Activated T-helper 1 cell treated with anti-CD3 and anti-CD28 coated beads, Interleukin-12 subunit alpha, Interleukin-12 subunit beta, Interleukin-2, Interleukin-4 antibody, amounts not matched to agents 30 ng/mL and 10 ng/mL and 1 ng/mL, durations not matched to agents 14 hours and 24 hours and 36 hours (primary cell): ENCODE measurements at regions not wholly inside any gene's neighbourhood (a gene's known extent, or its start where the extent isn't known, plus 50 kb on each side); places are given as distances from the start of the nearest gene placed in this dataset.
"Not testable (repeated sequence)": the region's sequence is repeated elsewhere in the genome, so short reads cannot be mapped to it uniquely, and the experiment has no call there.

Source experiments
- DNase-seq: peaks from one replicate; pipeline ENCODE4 v3.0.0; 2021; ENCODE audit warnings: low spot score
- H3K27ac Mint-ChIP-seq: one replicate; pipeline ENCODE4 v1.8.0; 2021; ENCODE audit warnings: mild to moderate bottlenecking, mixed read lengths
- H3K27me3 Mint-ChIP-seq: one replicate; pipeline ENCODE4 v1.8.0; 2022; ENCODE audit warnings: mild to moderate bottlenecking, moderate library complexity, mixed read lengths; ENCODE audit not compliant: insufficient read depth
- H3K36me3 Mint-ChIP-seq: one replicate; pipeline ENCODE4 v1.8.0; 2021; ENCODE audit warnings: low read depth, mixed read lengths
- H3K4me1 Mint-ChIP-seq: one replicate; pipeline ENCODE4 v1.8.0; 2021; ENCODE audit warnings: low read depth, mixed read lengths
- H3K4me3 Mint-ChIP-seq: one replicate; pipeline ENCODE4 v1.8.0; 2021; ENCODE audit warnings: mild to moderate bottlenecking, moderate library complexity, mixed read lengths
- H3K9me3 Mint-ChIP-seq: one replicate; pipeline ENCODE4 v1.8.0; 2021; ENCODE audit warnings: mixed read lengths
- intact Hi-C: fragments of 100-400 bp; cut with micrococcal nuclease; formaldehyde crosslinking; loops from one replicate; pipeline ENCODE4 v1.15.1; 2024

- H3K4me1 Mint-ChIP-seq: no peaks in the 10 kb centered on the region
- H3K4me3 Mint-ChIP-seq: no peak overlapping the region
- no peak overlapping the region for H3K27ac Mint-ChIP-seq
- no peaks in the 10 kb centered on the region for H3K9me3 Mint-ChIP-seq
- H3K27me3 Mint-ChIP-seq: no peaks in the 10 kb centered on the region
- intact Hi-C loops: no loop called here
- no peaks in the 10 kb centered on the region for H3K36me3 Mint-ChIP-seq
- DNase-seq: no peak
These were observed 63.5 kb downstream of the SPATA31D1 start for GRCh38 chr9:82052081-82052480.

DNA sequence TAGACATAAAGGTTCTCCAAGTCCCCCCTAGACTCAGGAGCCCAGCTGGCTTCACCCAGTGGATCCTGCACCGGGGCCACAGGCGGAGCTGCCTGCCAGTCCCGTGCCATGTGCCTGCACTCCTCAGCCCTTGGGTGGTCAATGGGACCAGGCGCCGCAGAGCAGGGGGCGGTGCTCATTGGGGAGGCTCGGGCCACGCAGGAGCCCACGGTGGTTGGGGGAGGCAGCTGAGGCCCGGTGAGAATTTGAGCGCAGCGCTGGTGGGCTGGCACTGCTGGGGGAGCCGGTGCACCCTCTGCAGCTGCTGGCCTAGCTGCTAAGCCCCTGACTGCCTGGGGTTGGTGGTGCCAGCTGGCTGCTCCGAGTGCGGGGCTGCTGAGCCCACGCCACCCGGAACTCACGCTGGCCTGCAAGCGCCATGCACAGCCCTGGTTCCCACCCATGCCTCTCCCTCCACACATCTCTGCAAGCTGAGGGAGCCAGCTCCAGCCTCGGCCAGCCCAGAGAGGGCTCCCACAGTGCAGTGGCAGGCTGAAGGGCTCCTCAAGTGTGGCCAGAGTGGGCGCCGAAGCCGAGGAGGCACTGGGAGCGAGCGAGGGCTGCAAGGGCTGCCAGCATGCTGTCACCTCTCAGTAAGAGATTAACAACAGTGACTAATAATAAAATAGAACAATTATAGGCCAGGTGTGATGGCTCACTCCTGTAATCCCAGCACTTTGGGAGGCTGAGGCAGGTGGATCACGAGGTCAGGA, 65.9 kb downstream of the SPATA31D1 start:
- H3K9me3 Mint-ChIP-seq: no peaks in the 10 kb centered on the region
- no peaks in the 10 kb centered on the region for H3K36me3 Mint-ChIP-seq
- no peaks in the 10 kb centered on the region for H3K4me1 Mint-ChIP-seq
- no peaks in the 10 kb centered on the region for H3K27me3 Mint-ChIP-seq
- intact Hi-C loops: no loop called here
- no peak overlapping the region for H3K4me3 Mint-ChIP-seq
- no peak overlapping the region for H3K27ac Mint-ChIP-seq
- no peak for DNase-seq

DNA sequence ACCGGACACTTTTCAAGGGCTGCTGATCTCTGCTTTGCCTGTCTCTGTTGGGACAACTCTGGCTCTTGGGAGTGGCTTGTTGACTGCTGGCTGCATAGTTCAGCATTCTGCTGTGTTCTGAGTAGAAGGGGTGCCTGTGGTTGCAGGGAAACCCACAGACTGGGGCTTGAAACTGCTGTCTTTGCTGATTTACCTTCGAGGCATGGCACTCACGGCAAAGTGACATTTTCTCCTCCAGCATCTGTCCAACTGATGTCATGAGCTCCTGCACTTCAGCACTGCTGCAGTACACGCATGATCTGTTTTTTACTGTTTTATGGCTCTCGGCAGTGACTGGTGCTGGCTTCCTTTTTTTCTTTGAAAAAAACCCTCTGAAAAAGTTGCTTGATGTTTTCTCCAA, 69.2 kb downstream of the SPATA31D1 start:
- intact Hi-C loops: no loop called here
- Mint-ChIP-seq H3K27me3 (no peaks in the 10 kb centered on the region), H3K4me3 (no peak overlapping the region), H3K27ac (no peak overlapping the region), H3K9me3 (no peaks in the 10 kb centered on the region), H3K4me1 (no peaks in the 10 kb centered on the region), H3K36me3 (no peaks in the 10 kb centered on the region)
- DNase-seq: no peak

DNA sequence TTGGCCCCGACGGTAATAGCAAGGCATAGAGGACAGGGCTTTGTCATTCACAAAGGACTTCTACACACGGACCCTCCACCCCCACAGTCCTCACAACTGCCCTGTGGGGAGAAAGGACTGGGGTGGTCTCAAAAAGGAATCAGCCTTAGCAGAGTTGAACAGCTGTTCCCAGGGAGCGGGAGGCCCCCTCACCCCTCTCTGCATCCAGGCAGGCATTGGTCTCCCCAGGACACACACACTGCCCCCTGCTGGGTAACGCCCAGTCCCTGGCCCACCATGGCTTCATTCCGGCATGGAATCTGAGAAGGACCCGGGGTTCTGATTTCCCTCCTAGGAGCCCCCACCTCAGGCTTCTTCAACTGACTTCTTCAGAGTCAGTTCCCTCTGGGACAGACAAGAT, 73.2 kb downstream of the SPATA31D1 start:
- H3K9me3 Mint-ChIP-seq, H3K4me3 Mint-ChIP-seq, intact Hi-C loops, H3K36me3 Mint-ChIP-seq, DNase-seq, H3K27ac Mint-ChIP-seq, H3K27me3 Mint-ChIP-seq, H3K4me1 Mint-ChIP-seq: not testable (repeated sequence)

DNA sequence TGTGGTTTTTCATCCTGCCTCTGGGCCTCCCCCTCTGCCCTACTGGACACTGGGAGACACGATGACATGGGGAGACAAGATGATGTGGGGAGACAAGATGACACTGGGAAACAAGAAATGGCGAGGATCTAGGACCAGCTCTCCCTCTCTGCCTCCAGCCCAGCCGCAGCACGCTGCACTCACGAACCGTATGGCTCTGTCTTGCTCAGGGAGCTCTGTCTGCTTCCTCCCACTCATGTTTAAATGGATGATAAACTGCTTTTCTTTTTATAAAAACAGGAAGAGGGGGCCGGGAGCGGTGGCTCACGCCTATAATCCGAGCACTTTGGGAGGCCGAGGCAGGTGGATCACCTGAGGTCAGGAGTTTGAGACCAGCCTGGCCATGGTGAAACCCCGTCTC, 73.7 kb downstream of the SPATA31D1 start:
- DNase-seq: no peak
- Mint-ChIP-seq H3K4me1 (no peaks in the 10 kb centered on the region), H3K36me3 (no peaks in the 10 kb centered on the region), H3K9me3 (no peaks in the 10 kb centered on the region), H3K27ac (no peak overlapping the region), H3K4me3 (no peak overlapping the region), H3K27me3 (no peaks in the 10 kb centered on the region)
- intact Hi-C loops: no loop called here

- intact Hi-C loops: no loop called here
- H3K4me1 Mint-ChIP-seq: no peaks in the 10 kb centered on the region
- no peaks in the 10 kb centered on the region for H3K27me3 Mint-ChIP-seq
- no peaks in the 10 kb centered on the region for H3K36me3 Mint-ChIP-seq
- H3K4me3 Mint-ChIP-seq: no peak overlapping the region
- DNase-seq: no peak
- no peak overlapping the region for H3K27ac Mint-ChIP-seq
- no peaks in the 10 kb centered on the region for H3K9me3 Mint-ChIP-seq
These were observed 85.3 kb downstream of the SPATA31D1 start for GRCh38 chr9:82073551-82074543.

GRCh38 chr9:82080265-82080664, 91.7 kb downstream of the SPATA31D1 start:
- Mint-ChIP-seq H3K27ac (no peak overlapping the region), H3K9me3 (no peaks in the 10 kb centered on the region), H3K36me3 (no peaks in the 10 kb centered on the region)

GRCh38 chr9:82081496-82081895, 92.9 kb downstream of the SPATA31D1 start:
- H3K4me1 Mint-ChIP-seq: no peaks in the 10 kb centered on the region
- intact Hi-C loops: no loop called here
- H3K27ac Mint-ChIP-seq: no peak overlapping the region
- no peak overlapping the region for H3K4me3 Mint-ChIP-seq
- no peaks in the 10 kb centered on the region for H3K36me3 Mint-ChIP-seq
- H3K9me3 Mint-ChIP-seq: no peaks in the 10 kb centered on the region
- DNase-seq: no peak
- no peaks in the 10 kb centered on the region for H3K27me3 Mint-ChIP-seq

More at GRCh38 chr9:82080265-82080664, 91.7 kb downstream of the SPATA31D1 start:
- intact Hi-C loops: no loop called here
- Mint-ChIP-seq H3K4me1 (no peaks in the 10 kb centered on the region), H3K4me3 (no peak overlapping the region), H3K27me3 (no peaks in the 10 kb centered on the region)
- no peak for DNase-seq

- H3K27me3 Mint-ChIP-seq: no peaks in the 10 kb centered on the region
- H3K4me1 Mint-ChIP-seq: no peaks in the 10 kb centered on the region
- no peaks in the 10 kb centered on the region for H3K36me3 Mint-ChIP-seq
- intact Hi-C loops: no loop called here
- no peak overlapping the region for H3K4me3 Mint-ChIP-seq
- no peaks in the 10 kb centered on the region for H3K9me3 Mint-ChIP-seq
- DNase-seq: no peak
- no peak overlapping the region for H3K27ac Mint-ChIP-seq
These were observed 94.0 kb downstream of the SPATA31D1 start for GRCh38 chr9:82082563-82082962.

DNA sequence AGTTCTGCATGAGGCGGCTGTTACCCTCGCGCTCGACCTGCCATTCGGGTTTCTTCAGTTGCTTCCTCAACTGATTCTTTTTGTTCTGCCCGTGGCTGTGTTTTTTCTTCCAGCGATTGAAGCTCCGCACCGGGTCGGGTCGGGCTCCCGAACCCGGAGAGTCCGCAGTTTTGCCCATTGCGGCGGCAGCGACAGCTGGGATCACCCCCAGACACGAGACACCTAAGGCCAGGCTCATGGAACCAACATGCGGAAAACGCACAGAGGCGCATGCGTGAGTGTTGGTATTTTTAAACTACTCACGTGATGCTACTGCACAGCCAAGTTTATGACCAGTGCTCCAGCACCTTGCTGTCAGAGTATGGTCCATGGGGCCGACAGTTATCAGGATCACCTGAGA, 100.0 kb downstream of the SPATA31D1 start:
- Mint-ChIP-seq H3K27ac (no peak overlapping the region), H3K9me3 (peaks cover 7% of the 10 kb centered on the region), H3K36me3 (no peaks in the 10 kb centered on the region), H3K4me1 (no peaks in the 10 kb centered on the region), H3K27me3 (no peaks in the 10 kb centered on the region), H3K4me3 (no peak overlapping the region)
- intact Hi-C loops: no loop called here
- DNase-seq: no peak

DNA sequence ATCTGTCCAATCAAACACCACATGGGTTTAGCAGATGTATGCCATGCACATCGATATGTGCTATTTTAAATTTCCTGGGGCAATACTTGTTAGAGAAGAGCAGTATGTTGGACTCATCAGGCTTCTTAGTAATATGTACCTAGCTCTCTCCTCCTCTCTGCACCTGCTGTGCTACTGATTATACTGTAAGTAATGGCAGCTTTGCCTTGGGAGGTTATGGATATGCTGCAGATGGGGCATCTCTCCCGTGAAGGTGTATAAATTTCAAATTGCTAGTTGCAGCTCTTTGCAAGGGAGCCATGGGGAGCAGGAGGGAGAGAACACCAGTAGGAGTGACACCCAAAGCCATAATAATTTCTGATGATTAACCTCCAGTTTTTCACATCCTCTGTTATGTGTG, 101.5 kb downstream of the SPATA31D1 start:
- H3K36me3 Mint-ChIP-seq: no peaks in the 10 kb centered on the region
- intact Hi-C loops: no loop called here
- no peak for DNase-seq
- H3K27me3 Mint-ChIP-seq: no peaks in the 10 kb centered on the region
- H3K4me3 Mint-ChIP-seq: no peak overlapping the region
- no peaks in the 10 kb centered on the region for H3K4me1 Mint-ChIP-seq
- H3K27ac Mint-ChIP-seq: no peak overlapping the region
- H3K9me3 Mint-ChIP-seq: peaks cover 7% of the 10 kb centered on the region

GRCh38 chr9:82091100-82091499, 102.5 kb downstream of the SPATA31D1 start:
- DNase-seq: no peak
- intact Hi-C loops: no loop called here
- no peaks in the 10 kb centered on the region for H3K4me1 Mint-ChIP-seq
- H3K4me3 Mint-ChIP-seq: no peak overlapping the region
- H3K9me3 Mint-ChIP-seq: peaks cover 7% of the 10 kb centered on the region
- H3K36me3 Mint-ChIP-seq: no peaks in the 10 kb centered on the region
- no peak overlapping the region for H3K27ac Mint-ChIP-seq
- no peaks in the 10 kb centered on the region for H3K27me3 Mint-ChIP-seq

- Mint-ChIP-seq H3K4me1 (no peaks in the 10 kb centered on the region), H3K4me3 (no peak overlapping the region)
These were observed 103.0 kb downstream of the SPATA31D1 start for GRCh38 chr9:82091610-82092009.

More at GRCh38 chr9:82091610-82092009, 103.0 kb downstream of the SPATA31D1 start:
- DNase-seq: no peak
- no peak overlapping the region for H3K27ac Mint-ChIP-seq
- peaks cover 7% of the 10 kb centered on the region for H3K9me3 Mint-ChIP-seq
- no peaks in the 10 kb centered on the region for H3K27me3 Mint-ChIP-seq
- intact Hi-C loops: no loop called here
- H3K36me3 Mint-ChIP-seq: no peaks in the 10 kb centered on the region
